UCSD-AML1 (cell line): ENCODE measurements at regions not wholly inside any gene's neighbourhood (a gene's known extent, or its start where the extent isn't known, plus 50 kb on each side); places are given as distances from the start of the nearest gene placed in this dataset.
"Not testable (repeated sequence)": the region's sequence is repeated elsewhere in the genome, so short reads cannot be mapped to it uniquely, and the experiment has no call there.

Experiments used
- DNase-seq: peaks from one replicate; lab custom pipeline; 2025; ENCODE audit not compliant: unreplicated experiment; lab: John Stamatoyannopoulos, UW

- DNase-seq = no peak
Observed at GRCh38 chr6:140494321-140495108, 1120.1 kb upstream of the CITED2 start.

DNA sequence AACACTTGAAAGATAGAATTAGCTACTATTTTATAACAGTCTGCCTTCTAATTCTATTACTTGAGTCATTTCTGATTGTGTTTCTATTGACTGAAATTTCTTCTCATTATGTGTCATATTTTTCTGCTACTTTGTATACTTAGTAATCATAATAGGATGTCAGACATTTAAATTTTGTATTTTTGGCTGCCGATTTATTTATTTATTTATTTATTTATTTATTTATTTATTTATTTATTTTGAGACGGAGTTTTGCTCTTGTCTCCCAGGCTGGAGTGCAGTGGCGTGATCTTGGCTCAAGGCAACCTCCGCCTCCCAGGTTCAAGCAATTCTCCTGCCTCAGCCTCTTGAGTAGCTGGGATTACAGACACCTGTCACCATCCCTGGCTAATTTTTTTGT lies 1119.0 kb upstream of the CITED2 start:
- DNase-seq = not testable (repeated sequence)

DNA sequence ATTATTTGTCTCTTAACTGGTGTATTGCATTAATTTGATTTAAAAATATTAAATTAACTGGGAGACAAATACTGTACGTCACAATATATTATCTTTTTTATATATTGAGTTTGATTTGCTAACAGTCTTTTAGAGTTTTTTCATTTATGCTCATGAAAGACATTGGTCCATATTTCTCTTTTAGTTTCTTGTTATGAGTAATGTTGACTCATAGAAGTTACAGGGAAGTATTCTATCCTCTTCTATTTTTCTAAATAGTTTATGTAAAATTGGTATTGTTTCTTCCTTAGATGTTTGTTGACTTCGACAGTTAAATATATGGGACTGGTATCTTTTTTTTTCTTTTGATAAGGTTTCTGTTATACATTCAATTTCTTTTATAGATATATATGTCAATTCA lies 1115.6 kb upstream of the CITED2 start:
- no peak for DNase-seq

- DNase-seq = no peak
Observed at GRCh38 chr6:140487586-140487985, 1113.1 kb upstream of the CITED2 start.

DNA sequence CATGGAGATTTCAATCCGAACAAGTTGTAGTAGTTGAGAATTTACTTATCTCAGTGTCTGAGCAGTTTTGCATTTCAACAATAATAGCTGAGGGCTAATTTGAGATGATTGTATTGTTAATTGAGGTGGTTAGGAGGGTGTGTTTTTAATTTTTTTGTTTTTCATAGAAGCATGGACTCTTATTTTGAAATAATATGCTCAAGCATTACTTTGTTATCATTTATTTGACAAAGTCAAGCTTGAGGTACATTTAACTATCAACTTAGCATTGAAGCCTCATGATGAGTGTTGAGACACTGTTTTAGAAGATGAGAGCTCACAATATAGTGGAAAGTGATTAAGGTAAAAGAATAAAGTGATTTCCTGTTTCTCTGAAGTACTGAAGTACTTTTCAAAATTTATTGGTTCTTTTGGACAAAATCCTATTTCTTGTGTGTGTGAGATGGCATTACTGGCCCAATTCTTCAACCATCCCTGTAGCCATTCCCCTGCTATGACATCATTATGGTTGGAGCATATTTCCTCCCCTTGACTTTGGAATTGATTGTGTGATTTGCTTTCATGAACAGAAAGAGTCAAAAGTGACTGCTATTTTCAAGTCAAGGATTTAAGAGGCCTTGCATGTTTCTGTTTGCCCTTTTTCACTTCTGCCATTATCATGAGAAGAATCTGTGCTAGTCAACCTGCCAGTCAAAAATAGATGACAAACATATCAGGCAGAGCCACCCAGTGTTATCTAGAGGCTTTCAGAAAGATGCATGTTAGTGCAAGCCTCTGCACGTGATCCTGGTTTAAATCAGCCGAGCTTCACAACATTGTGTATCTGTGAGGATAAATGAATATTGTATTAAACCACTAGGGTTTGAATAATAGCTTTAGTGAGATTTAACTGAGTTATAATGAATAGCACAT lies 1112.3 kb upstream of the CITED2 start:
- no peak for DNase-seq

- peak; percentile 5 for DNase-seq
Observed at GRCh38 chr6:140485740-140486449, 1111.4 kb upstream of the CITED2 start.

DNA sequence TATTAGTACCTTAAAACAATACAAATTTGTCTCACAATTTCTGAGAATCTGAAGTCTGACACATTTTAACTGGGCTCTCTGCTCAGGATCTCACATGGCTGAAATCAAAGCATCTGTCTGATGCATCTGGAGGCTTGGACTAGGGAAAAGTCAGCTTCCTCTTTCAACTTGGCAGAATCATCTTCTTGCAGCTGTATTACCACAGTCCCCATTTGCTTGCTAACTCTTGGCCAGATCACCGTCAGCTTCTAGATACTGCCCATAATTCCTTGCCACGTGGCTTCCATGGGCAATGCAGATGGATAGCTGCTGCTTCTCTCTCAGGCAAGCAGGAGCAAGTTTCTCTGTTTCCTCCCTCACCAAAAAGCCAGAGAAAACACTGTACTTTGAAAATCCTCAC lies 1106.4 kb upstream of the CITED2 start:
- DNase-seq = peak; percentile 9

- DNase-seq = no peak
Observed at GRCh38 chr6:140478631-140479030, 1104.2 kb upstream of the CITED2 start.

GRCh38 chr6:140475086-140475485 lies 1100.6 kb upstream of the CITED2 start:
- DNase-seq = no peak

GRCh38 chr6:140464720-140465119 lies 1090.3 kb upstream of the CITED2 start:
- DNase-seq = no peak

- no peak for DNase-seq
Observed at GRCh38 chr6:140463312-140463710, 1088.9 kb upstream of the CITED2 start.

DNA sequence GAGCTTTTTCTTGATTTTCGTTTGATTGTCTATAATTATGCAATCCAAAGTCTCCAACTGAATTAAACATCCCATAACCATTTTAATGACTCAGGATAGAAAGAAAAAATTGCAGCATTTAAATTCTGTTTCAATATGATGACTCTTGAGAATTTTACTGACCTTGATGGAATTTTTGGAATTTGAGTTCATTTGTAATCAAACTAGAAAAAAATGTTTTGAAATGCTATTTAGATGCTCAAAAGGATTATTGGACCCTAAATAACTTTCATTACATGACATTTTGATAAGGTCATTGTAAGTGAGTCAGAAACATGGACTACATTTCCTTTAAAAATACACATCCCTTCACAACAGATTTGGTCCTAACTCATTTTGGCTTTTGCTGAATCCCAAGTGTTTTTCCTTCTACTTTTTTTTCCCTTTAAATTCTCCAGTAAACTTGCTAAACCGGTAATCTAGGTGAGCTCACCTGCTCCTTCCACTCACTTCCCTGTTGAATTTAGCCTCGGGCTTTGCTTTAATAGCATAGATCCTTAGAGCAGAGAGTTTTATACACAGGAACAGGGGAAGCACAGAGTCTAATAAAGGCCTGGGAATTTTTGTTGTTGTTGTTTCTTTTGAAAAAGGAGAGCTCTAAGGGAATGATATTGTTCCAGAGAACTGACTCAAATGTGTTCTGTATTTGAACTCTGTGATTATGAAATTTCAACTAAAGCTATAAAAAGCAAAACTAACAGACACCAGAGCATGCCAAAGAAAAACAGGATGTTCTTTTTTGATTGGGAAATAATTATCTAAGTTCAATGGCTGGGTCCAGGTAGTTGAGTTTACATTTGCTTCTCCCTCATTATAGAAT lies 1088.2 kb upstream of the CITED2 start:
- DNase-seq = no peak

DNA sequence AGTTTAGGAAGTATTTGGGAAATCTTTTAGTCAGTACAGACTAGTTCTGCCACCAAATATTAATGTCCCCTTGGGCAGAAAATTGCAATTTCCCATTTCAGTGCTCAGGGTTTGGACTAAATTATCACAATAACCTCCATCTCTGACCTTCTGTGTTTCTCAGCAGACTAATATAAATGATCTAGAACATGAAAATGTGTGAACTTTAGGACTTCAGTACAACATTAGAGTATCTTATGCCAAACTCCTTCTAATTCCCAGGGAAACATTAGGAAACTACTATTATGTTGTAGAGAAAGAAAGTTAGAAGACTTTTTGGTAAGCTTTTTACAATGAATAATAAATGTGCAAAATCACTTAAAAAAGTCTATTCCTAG lies 1087.6 kb upstream of the CITED2 start:
- no peak for DNase-seq

DNA sequence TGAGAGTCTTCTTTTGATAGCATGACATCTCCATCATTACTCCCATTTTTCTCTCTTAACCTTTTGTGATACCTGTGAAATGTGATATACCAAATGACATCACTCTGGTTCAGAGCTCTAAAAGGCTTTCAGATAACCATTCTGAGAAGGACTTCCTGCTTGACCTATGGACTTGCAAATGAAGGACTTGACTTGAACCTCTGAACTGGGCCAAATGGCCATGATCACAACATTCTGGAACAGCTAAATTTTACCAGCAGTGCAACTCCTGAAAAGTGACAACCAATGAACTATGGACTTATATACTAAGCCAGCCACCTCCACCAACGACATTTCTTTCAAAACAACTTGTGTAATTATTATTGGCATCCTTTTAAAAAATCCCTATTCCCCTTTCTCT lies 1085.8 kb upstream of the CITED2 start:
- DNase-seq = no peak

DNA sequence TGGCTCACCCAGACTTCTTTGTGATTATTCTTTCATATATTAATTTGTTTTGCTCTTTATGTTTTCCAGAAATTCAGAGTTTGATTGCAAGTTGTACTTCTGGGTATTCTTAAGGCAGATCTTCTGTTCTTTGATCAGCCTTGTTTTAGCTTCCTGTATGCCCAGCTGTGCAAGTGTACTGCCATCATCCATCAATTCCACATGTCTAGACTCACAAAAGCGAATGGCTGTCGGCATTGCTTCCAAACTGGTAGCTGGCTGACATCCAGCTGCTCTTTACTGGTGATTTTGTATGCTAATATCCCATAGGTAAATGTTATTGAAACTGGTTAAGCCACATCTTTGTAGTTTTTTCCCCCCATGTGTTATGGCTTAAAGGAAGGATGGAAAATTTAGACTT lies 1084.8 kb upstream of the CITED2 start:
- DNase-seq = no peak

DNA sequence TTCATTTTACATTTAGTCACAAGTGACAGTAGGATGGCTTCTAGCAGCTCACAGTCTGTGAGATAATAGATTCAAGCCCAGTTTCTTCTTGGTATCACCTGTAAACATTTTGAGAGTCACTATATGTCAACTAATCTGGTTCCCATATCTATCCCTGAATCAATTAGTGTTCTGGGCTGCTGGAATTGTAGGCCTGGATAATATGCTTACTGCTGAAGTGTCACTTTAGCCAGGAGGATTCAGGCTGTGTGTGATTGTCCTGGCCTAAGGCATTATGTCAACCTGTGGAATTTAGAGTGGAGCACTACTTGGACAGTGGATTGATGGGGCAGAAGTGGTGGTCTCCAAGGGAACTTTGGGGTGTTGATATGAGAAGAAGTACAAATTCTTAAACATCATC lies 1071.8 kb upstream of the CITED2 start:
- DNase-seq = no peak

GRCh38 chr6:140445474-140446004 lies 1071.1 kb upstream of the CITED2 start:
- DNase-seq = no peak

DNA sequence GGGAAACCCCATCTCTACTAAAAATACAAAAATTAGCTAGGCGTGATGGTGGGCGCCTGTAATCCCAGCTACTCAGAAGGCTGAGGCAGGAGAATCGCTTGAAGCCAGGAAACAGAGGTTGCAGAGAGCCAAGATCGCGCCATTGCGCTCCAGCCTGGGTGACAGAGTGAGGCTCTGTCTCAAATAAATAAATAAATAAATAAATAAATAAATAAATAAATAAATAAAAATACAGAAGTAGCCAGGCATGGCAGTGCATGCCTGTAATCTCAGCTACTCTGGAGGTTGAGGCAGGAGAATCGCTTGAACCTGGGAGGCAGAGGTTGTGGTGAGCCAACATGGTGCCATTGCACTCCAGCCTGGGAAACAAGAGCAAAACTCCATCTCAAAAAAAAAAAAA lies 1068.7 kb upstream of the CITED2 start:
- not testable (repeated sequence) for DNase-seq

DNA sequence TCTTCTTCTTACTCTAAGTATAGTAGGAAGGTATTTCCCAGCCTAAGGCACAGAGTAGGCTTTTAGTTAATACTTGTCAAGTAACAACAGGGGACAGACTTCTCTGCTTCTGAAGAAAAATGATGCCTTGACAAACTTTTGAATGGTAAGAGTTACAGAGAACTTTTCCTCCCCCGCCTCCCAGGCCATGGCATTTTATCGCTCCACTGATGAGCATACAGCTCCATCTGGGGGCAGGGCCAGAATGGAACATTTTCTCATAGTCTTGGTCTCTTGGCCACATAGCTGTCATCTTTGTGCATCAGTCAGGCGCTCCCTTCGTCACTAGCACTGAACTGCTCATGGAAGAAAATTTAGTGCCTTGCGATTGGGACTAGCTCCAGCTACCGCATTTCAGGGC lies 1066.8 kb upstream of the CITED2 start:
- peak; percentile 60 for DNase-seq

DNA sequence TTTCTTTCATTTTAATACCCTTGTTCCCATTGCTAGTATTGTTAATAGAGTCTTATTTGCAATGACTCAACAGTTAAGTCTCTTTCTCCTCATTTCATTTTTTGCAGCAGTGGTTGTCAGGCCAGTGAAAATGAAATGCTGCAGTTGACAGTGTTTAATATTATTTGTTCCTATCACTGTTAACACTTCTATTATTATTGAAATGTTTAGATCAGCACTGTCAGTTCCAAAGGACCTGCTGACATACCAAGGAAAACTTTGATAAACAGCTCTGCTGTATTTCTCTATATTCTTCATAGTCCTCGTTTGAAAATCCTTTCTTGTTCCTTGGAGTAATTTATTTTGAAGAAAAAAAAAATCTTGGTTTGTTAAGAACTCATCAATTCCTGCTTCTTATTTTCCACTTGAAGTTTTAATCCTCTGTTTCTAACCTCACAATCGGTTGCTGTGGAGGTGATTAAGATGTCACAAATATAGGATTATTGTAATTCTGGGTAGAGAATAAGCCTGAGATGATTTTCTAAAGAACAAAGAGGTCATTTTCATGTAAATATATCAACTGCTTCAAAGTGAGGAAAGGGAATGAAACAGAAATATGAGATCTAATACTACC lies 1065.9 kb upstream of the CITED2 start:
- no peak for DNase-seq
